Keratinocyte (primary cell): ENCODE measurements at regions not wholly inside any gene's neighbourhood (a gene's known extent, or its start where the extent isn't known, plus 50 kb on each side); places are given as distances from the start of the nearest gene placed in this dataset.

ENCODE experiments used
- DNase-seq: peaks from one replicate; pipeline ENCODE4 v3.0.0-alpha.2; 2011; ENCODE audit warnings: low read depth, missing footprints, low spot score
- FAIRE-seq: peaks from 2 replicates; lab custom pipeline; 2011; peaks lifted over from hg19 to GRCh38; lab: Jason Lieb, UNC
- H2AFZ ChIP-seq: 2 replicates; pipeline ENCODE4 v1.6.0; 2012; ENCODE audit warnings: low read length, control low read depth, inconsistent platforms; ENCODE audit not compliant: control insufficient read depth
- H3K27ac ChIP-seq: 2 replicates; pipeline ENCODE4 v1.5.1; 2011; ENCODE audit warnings: low read length; ENCODE audit not compliant: control insufficient read depth, insufficient read depth
- H3K27me3 ChIP-seq: 3 replicates; pipeline ENCODE4 v1.6.0; 2011; ENCODE audit warnings: low read length; ENCODE audit not compliant: control insufficient read depth, insufficient read depth; ENCODE audit errors: extremely low read depth
- H3K36me3 ChIP-seq, 2 experiments: 2 replicates in 1 of 2; 3 replicates in 1 of 2; pipeline ENCODE4 v1.5.1; 2011; ENCODE audit warnings: low read length in 2 of 2, mild to moderate bottlenecking in 1 of 2; ENCODE audit not compliant: control insufficient read depth in 2 of 2, insufficient read depth in 2 of 2; ENCODE audit errors: extremely low read depth in 1 of 2
- H3K4me1 ChIP-seq: 3 replicates; pipeline ENCODE4 v1.5.1; 2011; ENCODE audit warnings: low read length; ENCODE audit not compliant: control insufficient read depth, insufficient read depth; ENCODE audit errors: extremely low read depth
- H3K4me2 ChIP-seq: 3 replicates; pipeline ENCODE4 v1.6.0; 2011; ENCODE audit warnings: low read depth, low read length; ENCODE audit not compliant: control insufficient read depth, insufficient read depth; ENCODE audit errors: extremely low read depth
- H3K4me3 ChIP-seq, 3 experiments: fragments of 200-600 bp in 1 of 3; sonication (generic) in 1 of 3; 2 replicates in 2 of 3; 3 replicates in 1 of 3; pipeline ENCODE4 v1.5.1; 2011 to 2016; ENCODE audit warnings: low read length in 3 of 3, mild to moderate bottlenecking in 3 of 3, control low read depth in 2 of 3, inconsistent platforms in 1 of 3, low read depth in 1 of 3, mixed read lengths in 1 of 3, mixed run types in 1 of 3, moderate library complexity in 1 of 3; ENCODE audit not compliant: control insufficient read depth in 2 of 3, insufficient read depth in 2 of 3; ENCODE audit errors: extremely low read depth in 1 of 3
- H3K79me2 ChIP-seq: 2 replicates; pipeline ENCODE4 v1.6.0; 2012; ENCODE audit warnings: low read length; ENCODE audit not compliant: control insufficient read depth, insufficient read depth
- H3K9ac ChIP-seq: 3 replicates; pipeline ENCODE4 v1.6.0; 2011; ENCODE audit warnings: low read length; ENCODE audit not compliant: control insufficient read depth, insufficient read depth; ENCODE audit errors: extremely low read depth
- H3K9me1 ChIP-seq: 3 replicates; pipeline ENCODE4 v1.6.0; 2011; ENCODE audit warnings: low read length; ENCODE audit not compliant: control insufficient read depth, insufficient read depth; ENCODE audit errors: extremely low read depth
- H3K9me3 ChIP-seq: 2 replicates; pipeline ENCODE4 v1.5.1; 2012; ENCODE audit warnings: low read depth, low read length; ENCODE audit not compliant: control insufficient read depth
- H4K20me1 ChIP-seq: 3 replicates; pipeline ENCODE4 v1.6.0; 2011; ENCODE audit warnings: low read length; ENCODE audit not compliant: control insufficient read depth, insufficient read depth; ENCODE audit errors: extremely low read depth
- CTCF ChIP-seq, 3 experiments: IDR thresholded peaks in 1 of 3; conservative IDR thresholded peaks in 1 of 3; optimal IDR thresholded peaks in 1 of 3; 2 replicates in 2 of 3; 3 replicates in 1 of 3; pipeline versions ENCODE3 to v1.5.1; 2011; ENCODE audit warnings: low read length in 3 of 3, mild to moderate bottlenecking in 3 of 3, moderate library complexity in 2 of 3, control low read depth in 1 of 3, inconsistent platforms in 1 of 3; ENCODE audit not compliant: insufficient read depth in 2 of 3; ENCODE audit errors: extremely low read depth in 1 of 3
- EZH2 ChIP-seq: IDR thresholded peaks from one replicate; pipeline ENCODE4 v1.6.1; 2012; ENCODE audit warnings: inconsistent platforms, mild to moderate bottlenecking, low read length, moderate library complexity
- dilution Hi-C: fragments of 300-500 bp; cut with MboI; formaldehyde crosslinking; loops from one replicate; pipeline ENCODE4 v1.7.0; 2020; ENCODE audit warnings: low sequenced_read_pairs; ENCODE audit not compliant: extremely low pct_ligation_motif_present

DNA sequence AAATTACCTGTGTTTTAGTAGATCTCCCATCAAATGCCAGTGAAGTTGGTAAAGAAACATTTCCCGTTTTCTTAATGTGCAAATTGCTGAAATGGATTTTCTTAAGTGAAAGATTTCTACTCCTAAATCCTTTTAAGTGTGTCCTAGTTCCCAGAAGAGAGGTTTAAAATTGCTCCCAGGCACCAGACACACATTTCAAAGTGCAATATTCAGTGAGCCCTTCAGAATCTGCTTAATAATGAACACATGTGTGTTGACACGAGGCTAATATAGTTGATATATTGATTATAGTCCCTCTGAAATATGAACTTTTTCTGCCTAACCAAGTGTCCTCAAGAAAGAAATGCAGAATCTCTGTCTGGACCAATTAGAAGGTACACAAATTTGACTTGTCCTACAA, 861.7 kb upstream of the CNTNAP5 start:
- no peaks in the 10 kb centered on the region for H3K36me3 ChIP-seq
- no peak for FAIRE-seq
- H3K27ac ChIP-seq, result no peak overlapping the region
- H3K9me1 ChIP-seq, result no peaks in the 10 kb centered on the region
- H4K20me1 ChIP-seq, result no peaks in the 10 kb centered on the region
- no peaks in the 10 kb centered on the region for H3K9me3 ChIP-seq
- H3K4me3 ChIP-seq, result no peak overlapping the region
- H3K4me2 ChIP-seq, result no peak overlapping the region
- TF ChIP-seq CTCF (optimal IDR thresholded peaks at IDR 0.05 in 1 of 3, IDR thresholded peaks at IDR 0.05 in 1 of 3, conservative IDR thresholded peaks at IDR 0.05 in 1 of 3; ENCODE audit: extremely low read depth in 1 of 3, insufficient read depth in 2 of 3, low read length in 3 of 3), result no peak
- TF ChIP-seq EZH2, result no peak
- H2AFZ ChIP-seq, result no peak overlapping the region
- H3K79me2 ChIP-seq, result no peaks in the 10 kb centered on the region
- H3K9ac ChIP-seq, result no peak overlapping the region
- dilution Hi-C loops, result no loop called here
- DNase-seq, result no peak
- H3K27me3 ChIP-seq, result no peaks in the 10 kb centered on the region
- no peaks in the 10 kb centered on the region for H3K4me1 ChIP-seq

DNA sequence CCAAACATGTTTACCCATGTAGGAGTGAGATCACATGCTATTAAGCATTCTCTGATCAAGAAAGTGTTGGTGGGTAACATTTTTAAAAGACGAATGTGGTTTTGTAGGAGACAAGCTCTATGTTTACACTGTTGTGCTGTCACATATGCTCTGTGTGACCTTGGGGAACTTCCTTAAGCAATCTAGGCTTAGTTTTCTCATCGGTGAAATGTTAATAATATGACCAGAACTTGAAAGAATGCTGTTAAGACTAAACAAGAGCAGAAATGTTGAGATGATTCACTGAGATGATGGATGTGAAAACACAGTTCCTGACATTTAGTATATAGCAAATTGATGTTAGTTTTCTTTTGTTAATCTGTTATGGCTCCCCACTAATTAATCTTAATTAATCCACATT, 860.9 kb upstream of the CNTNAP5 start:
- no peak for TF ChIP-seq EZH2
- no peak for TF ChIP-seq CTCF (optimal IDR thresholded peaks at IDR 0.05 in 1 of 3, IDR thresholded peaks at IDR 0.05 in 1 of 3, conservative IDR thresholded peaks at IDR 0.05 in 1 of 3; ENCODE audit: extremely low read depth in 1 of 3, insufficient read depth in 2 of 3, low read length in 3 of 3)
- no peak for DNase-seq
- H3K4me3 ChIP-seq, result no peak overlapping the region
- dilution Hi-C loops, result no loop called here
- H2AFZ ChIP-seq, result no peak overlapping the region
- no peaks in the 10 kb centered on the region for H3K79me2 ChIP-seq
- H3K27me3 ChIP-seq, result no peaks in the 10 kb centered on the region
- no peaks in the 10 kb centered on the region for H4K20me1 ChIP-seq
- no peaks in the 10 kb centered on the region for H3K4me1 ChIP-seq
- H3K9me1 ChIP-seq, result no peaks in the 10 kb centered on the region
- no peak overlapping the region for H3K9ac ChIP-seq
- no peak for FAIRE-seq
- H3K27ac ChIP-seq, result no peak overlapping the region
- no peaks in the 10 kb centered on the region for H3K9me3 ChIP-seq
- no peak overlapping the region for H3K4me2 ChIP-seq
- H3K36me3 ChIP-seq, result no peaks in the 10 kb centered on the region
